ENCODE measurements at regions not wholly inside any gene's neighbourhood (a gene's known extent, or its start where the extent isn't known, plus 50 kb on each side); places are given as distances from the start of the nearest gene placed in this dataset.

- intact Hi-C loops (cut with DNase I), result loop anchor here in 3 of 10 donors (5.0 to 10.0 kb wide), 3 partner anchors 34 to 148 kb away; no protein-coding TSS in a partner anchor
- Histone ChIP-seq H3K4me3 (no peak overlapping the region), H3K36me3 (no peaks in the 10 kb centered on the region), H3K9me3 (peaks cover 0 to 21% (median 14%) of the 10 kb centered on the region in 12 donors), H3K27ac (no peak overlapping the region), H3K27me3 (no peaks in the 10 kb centered on the region), H3K4me1 (no peaks in the 10 kb centered on the region)
- DNase-seq (no peak), ATAC-seq (no peak)
- TF ChIP-seq, protein P1, sequence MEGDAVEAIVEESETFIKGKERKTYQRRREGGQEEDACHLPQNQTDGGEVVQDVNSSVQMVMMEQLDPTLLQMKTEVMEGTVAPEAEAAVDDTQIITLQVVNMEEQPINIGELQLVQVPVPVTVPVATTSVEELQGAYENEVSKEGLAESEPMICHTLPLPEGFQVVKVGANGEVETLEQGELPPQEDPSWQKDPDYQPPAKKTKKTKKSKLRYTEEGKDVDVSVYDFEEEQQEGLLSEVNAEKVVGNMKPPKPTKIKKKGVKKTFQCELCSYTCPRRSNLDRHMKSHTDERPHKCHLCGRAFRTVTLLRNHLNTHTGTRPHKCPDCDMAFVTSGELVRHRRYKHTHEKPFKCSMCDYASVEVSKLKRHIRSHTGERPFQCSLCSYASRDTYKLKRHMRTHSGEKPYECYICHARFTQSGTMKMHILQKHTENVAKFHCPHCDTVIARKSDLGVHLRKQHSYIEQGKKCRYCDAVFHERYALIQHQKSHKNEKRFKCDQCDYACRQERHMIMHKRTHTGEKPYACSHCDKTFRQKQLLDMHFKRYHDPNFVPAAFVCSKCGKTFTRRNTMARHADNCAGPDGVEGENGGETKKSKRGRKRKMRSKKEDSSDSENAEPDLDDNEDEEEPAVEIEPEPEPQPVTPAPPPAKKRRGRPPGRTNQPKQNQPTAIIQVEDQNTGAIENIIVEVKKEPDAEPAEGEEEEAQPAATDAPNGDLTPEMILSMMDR (IDR thresholded peaks at IDR 0.05), result no peak
- no peak for TF ChIP-seq POLR2A (IDR thresholded peaks at IDR 0.05)
- 89 to 95% (median 93%) methylated on average over 5 of the region's 5 CpGs for WGBS, 4 donors
Observed at GRCh38 chr9:38166501-38166900, 97.5 kb upstream of the SHB start.

- no peak overlapping the region for H3K27ac ChIP-seq
- no peaks in the 10 kb centered on the region for H3K36me3 ChIP-seq
- DNase-seq (no peak), ATAC-seq (no peak)
- H3K4me1 ChIP-seq, result no peaks in the 10 kb centered on the region
- 78 to 88% (median 84%) methylated on average over 9 of the region's 9 CpGs for WGBS, 4 donors
- no peak overlapping the region for H3K4me3 ChIP-seq
- H3K27me3 ChIP-seq, result no peaks in the 10 kb centered on the region
- intact Hi-C loops (cut with DNase I), result loop anchor here in 7 of 10 donors (2.0 to 10.0 kb wide), 8 partner anchors 32 to 252 kb away; no protein-coding TSS in a partner anchor
- peaks cover 0 to 4% (median under 1%) of the 10 kb centered on the region in 12 donors for H3K9me3 ChIP-seq
- TF ChIP-seq, protein P1 (IDR thresholded peaks at IDR 0.05), result no peak
- TF ChIP-seq POLR2A (IDR thresholded peaks at IDR 0.05), result no peak
Observed at GRCh38 chr9:38164659-38165221, 95.7 kb upstream of the SHB start.

- WGBS, 4 donors, result 75 to 87% (median 83%) methylated on average over 1 to 3 of the region's 3 CpGs
- no peak for DNase-seq
- no peaks in the 10 kb centered on the region for H3K4me1 ChIP-seq
- ATAC-seq, result no peak
- no peaks in the 10 kb centered on the region for H3K27me3 ChIP-seq
- no peaks in the 10 kb centered on the region for H3K36me3 ChIP-seq
- H3K9me3 ChIP-seq, result no peaks in the 10 kb centered on the region
- H3K4me3 ChIP-seq, result no peak overlapping the region
- no peak overlapping the region for H3K27ac ChIP-seq
- TF ChIP-seq, protein P1 (IDR thresholded peaks at IDR 0.05), result no peak
- no peak for TF ChIP-seq POLR2A (IDR thresholded peaks at IDR 0.05)
- intact Hi-C loops (cut with DNase I), result loop anchor here in 6 of 10 donors (5.0 to 10.0 kb wide), 6 partner anchors 76 to 251 kb away; no protein-coding TSS in a partner anchor
Observed at GRCh38 chr9:38163518-38163917, 94.5 kb upstream of the SHB start.

GRCh38 chr9:38162332-38163211 lies 93.5 kb upstream of the SHB start:
- Histone ChIP-seq H3K9me3 (no peaks in the 10 kb centered on the region), H3K36me3 (no peaks in the 10 kb centered on the region), H3K27ac (no peak overlapping the region), H3K4me1 (no peaks in the 10 kb centered on the region), H3K27me3 (no peaks in the 10 kb centered on the region), H3K4me3 (no peak overlapping the region)
- DNase-seq, result no peak
- 79 to 86% (median 84%) methylated on average over 11 of the region's 11 CpGs for WGBS, 4 donors
- intact Hi-C loops (cut with DNase I), result loop anchor here in 6 of 10 donors (5.0 to 10.0 kb wide), 6 partner anchors 75 to 250 kb away; no protein-coding TSS in a partner anchor
- no peak for TF ChIP-seq POLR2A (IDR thresholded peaks at IDR 0.05)
- TF ChIP-seq, protein P1 (IDR thresholded peaks at IDR 0.05), result no peak
- no peak for ATAC-seq
